ENCODE measurements at regions not wholly inside any gene's neighbourhood (a gene's known extent, or its start where the extent isn't known, plus 50 kb on each side); places are given as distances from the start of the nearest gene placed in this dataset.
"Not testable (repeated sequence)": the region's sequence is repeated elsewhere in the genome, so short reads cannot be mapped to it uniquely, and the experiment has no call there.

- DNase-seq (ENCODE audit: low read depth) = no peak
These were observed 1677.7 kb downstream of the OLFM4 start for GRCh38 chr13:54706336-54706735.

- DNase-seq (ENCODE audit: low read depth) = no peak
These were observed 1680.9 kb downstream of the OLFM4 start for GRCh38 chr13:54709546-54709945.

GRCh38 chr13:54733639-54734038, 1705.0 kb downstream of the OLFM4 start:
- no peak for DNase-seq (ENCODE audit: low read depth)

- not testable (repeated sequence) for DNase-seq (ENCODE audit: low read depth)
These were observed 1708.6 kb downstream of the OLFM4 start for GRCh38 chr13:54737211-54737610.

GRCh38 chr13:54742984-54743383, 1714.4 kb downstream of the OLFM4 start:
- DNase-seq (ENCODE audit: low read depth) = no peak

- no peak for DNase-seq (ENCODE audit: low read depth)
These were observed 1716.1 kb downstream of the OLFM4 start for GRCh38 chr13:54744747-54745146.

GRCh38 chr13:54750521-54750920, 1721.9 kb downstream of the OLFM4 start:
- no peak for DNase-seq (ENCODE audit: low read depth)

- no peak for DNase-seq (ENCODE audit: low read depth)
These were observed 1730.2 kb downstream of the OLFM4 start for GRCh38 chr13:54758795-54759194.

- no peak for DNase-seq (ENCODE audit: low read depth)
These were observed 1739.6 kb downstream of the OLFM4 start for GRCh38 chr13:54768214-54768613.

- no peak for DNase-seq (ENCODE audit: low read depth)
These were observed 1747.0 kb downstream of the OLFM4 start for GRCh38 chr13:54775501-54776191.

GRCh38 chr13:54787754-54788153, 1759.1 kb downstream of the OLFM4 start:
- no peak for DNase-seq (ENCODE audit: low read depth)

GRCh38 chr13:54799621-54800226, 1771.1 kb downstream of the OLFM4 start:
- DNase-seq (ENCODE audit: low read depth) = no peak

- no peak for DNase-seq (ENCODE audit: low read depth)
These were observed 1773.6 kb downstream of the OLFM4 start for GRCh38 chr13:54802226-54802625.

- DNase-seq (ENCODE audit: low read depth) = no peak
These were observed 1777.1 kb downstream of the OLFM4 start for GRCh38 chr13:54805743-54806142.

GRCh38 chr13:54821938-54822470, 1793.4 kb downstream of the OLFM4 start:
- not testable (repeated sequence) for DNase-seq (ENCODE audit: low read depth)

- not testable (repeated sequence) for DNase-seq (ENCODE audit: low read depth)
These were observed 1800.9 kb downstream of the OLFM4 start for GRCh38 chr13:54829391-54830068.

- no peak for DNase-seq (ENCODE audit: low read depth)
These were observed 1807.7 kb downstream of the OLFM4 start for GRCh38 chr13:54836273-54836672.

- DNase-seq (ENCODE audit: low read depth) = no peak
These were observed 1813.1 kb downstream of the OLFM4 start for GRCh38 chr13:54841682-54842081.

GRCh38 chr13:54845351-54845965, 1816.8 kb downstream of the OLFM4 start:
- DNase-seq (ENCODE audit: low read depth) = no peak

- no peak for DNase-seq (ENCODE audit: low read depth)
These were observed 1824.2 kb downstream of the OLFM4 start for GRCh38 chr13:54852831-54853230.

GRCh38 chr13:54859827-54860226, 1831.2 kb downstream of the OLFM4 start:
- no peak for DNase-seq (ENCODE audit: low read depth)

- DNase-seq (ENCODE audit: low read depth) = no peak
These were observed 1846.5 kb downstream of the OLFM4 start for GRCh38 chr13:54875111-54875510.

- DNase-seq (ENCODE audit: low read depth) = no peak
These were observed 1850.4 kb downstream of the OLFM4 start for GRCh38 chr13:54879036-54879435.

All from ELR (cell line).